ENCODE measurements at regions not wholly inside any gene's neighbourhood (a gene's known extent, or its start where the extent isn't known, plus 50 kb on each side); places are given as distances from the start of the nearest gene placed in this dataset.

DNA sequence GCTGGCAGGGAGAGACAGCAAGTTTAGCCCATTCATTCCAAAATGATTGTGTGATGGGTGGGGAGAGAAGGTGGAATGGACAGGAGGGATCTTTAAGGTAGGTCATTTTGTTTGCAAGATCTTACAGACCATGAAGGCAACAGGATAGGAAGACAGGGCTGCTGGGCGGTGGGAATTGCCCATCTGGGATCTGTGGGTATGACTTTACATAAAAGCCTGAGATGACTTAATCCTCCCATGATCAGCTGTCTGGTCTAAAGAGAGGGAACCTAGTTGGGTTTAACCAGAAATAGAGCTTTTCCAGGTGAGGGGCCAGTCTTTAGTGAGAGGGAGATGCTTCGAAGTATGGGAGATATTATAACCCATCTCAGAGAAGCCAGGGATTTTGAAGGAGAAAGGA, 153.7 kb downstream of the KLF6 start:
- DNase-seq (ENCODE audit: low read depth in 2 of 2): no peak

DNA sequence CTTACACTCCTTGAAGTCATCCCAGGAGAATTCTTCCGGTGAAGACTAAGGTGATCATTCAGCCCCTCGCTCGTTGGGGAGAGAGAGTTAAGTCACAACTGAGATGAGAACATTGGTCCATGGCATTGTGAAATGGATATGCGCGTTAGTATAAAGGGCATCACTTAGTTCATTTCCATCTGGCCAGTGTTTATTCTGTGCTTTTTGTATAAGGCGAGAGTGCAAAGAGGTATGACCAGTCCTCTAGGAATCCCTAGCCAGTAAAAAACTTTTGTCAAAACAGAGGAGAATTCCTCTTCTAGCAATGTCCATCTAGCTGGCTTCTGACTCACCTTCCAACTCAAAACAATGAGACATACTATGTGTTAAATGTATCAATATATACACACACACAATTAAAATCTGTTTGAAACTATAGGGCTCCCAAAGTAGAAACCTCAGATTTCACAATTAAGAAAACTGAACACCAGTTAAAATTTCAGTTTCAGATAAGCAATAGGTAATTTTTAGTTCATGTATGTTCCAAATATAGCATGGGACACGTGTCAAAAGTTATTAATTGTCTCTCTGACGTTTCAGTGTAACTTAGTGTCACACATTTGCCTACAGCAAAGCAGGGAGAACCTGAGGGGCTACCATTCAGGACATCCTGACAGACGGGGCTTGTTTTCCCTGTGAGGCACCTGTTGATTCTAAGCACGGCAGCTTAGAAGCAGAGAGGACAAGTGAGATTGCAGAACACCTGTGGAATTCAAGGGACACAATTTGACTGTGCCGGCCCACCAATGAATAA, 158.9 kb downstream of the KLF6 start:
- DNase-seq (ENCODE audit: low read depth in 2 of 2): no peak

DNA sequence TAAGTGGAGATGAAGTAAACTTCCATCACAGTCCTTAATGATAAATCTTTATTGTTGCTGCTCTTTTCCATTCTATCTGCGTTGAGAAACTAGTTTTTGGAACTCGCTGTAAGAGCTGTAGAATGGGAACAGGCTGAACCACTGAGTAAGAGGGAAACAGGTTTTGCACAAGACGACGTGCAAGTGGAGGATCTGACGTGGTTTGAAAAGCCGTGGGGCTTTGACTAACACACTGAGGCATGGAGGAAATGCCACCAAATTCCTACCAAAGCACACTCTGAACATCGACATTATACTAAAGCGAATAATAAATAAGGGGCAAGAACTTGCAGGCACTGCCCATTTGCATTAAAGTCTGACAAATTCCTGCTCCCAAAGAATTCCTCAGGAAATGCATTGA, 160.6 kb downstream of the KLF6 start:
- no peak for DNase-seq (ENCODE audit: low read depth in 2 of 2)

DNA sequence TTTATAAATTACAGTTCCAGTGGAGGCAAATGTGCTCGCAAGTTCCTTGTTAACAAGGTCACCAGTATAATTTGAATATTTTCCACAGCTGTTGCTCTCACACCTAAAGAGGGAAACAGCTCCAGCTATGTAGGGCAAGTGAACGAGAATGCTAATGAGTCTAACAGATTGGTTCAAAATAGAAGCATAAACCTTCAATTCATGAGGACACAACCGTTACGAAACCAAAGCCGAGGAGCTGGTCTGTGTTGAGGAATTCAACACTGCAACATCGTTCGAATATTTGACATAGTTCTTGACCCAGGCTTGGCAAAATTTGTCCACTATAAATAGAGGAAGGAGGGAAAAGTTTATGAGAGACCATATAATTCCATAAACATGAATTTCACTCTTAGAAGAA, 161.3 kb downstream of the KLF6 start:
- DNase-seq (ENCODE audit: low read depth in 2 of 2): no peak

DNA sequence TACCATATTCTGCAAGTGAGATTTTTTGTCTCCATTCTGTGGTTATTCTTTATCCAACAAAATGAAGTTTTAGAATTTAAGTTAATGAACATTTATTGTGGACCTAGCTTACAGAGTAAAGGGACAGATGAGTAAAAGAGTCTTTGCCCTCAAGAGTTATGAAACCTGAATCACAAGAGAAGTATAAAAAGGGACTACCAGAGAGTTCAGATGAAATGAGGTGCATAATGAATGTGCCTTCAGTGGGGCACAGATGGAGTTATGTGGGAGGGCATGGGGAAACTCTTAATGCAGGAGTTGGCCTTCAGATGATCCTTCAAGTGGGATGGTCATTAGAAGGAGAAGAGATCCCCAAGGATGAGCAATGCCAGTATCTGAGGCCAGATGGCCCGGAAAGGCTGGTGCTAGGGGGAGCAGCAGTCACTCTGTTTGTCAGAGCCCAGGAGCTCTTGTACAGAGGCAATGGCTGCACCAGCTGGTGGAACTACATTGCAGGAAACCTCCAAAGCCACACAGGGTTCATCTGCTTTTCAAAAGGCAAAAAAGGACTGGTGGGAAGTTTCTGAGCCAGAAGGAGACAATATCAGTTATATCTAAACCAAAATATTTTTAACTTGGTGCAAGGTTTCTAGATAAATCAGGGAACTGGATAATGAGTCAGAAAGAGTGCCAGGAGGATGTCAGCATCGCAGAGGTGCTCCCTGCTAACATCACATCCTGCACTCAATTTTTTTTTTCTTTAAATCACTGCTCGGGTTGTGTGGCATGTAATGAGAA, 162.0 kb downstream of the KLF6 start:
- DNase-seq (ENCODE audit: low read depth in 2 of 2): peak; percentile 26 to 27

- no peak for DNase-seq (ENCODE audit: low read depth in 2 of 2)
Observed at GRCh38 chr10:3622427-3622826, 162.6 kb downstream of the KLF6 start.

GRCh38 chr10:3620818-3621217, 164.2 kb downstream of the KLF6 start:
- no peak for DNase-seq (ENCODE audit: low read depth in 2 of 2)

DNA sequence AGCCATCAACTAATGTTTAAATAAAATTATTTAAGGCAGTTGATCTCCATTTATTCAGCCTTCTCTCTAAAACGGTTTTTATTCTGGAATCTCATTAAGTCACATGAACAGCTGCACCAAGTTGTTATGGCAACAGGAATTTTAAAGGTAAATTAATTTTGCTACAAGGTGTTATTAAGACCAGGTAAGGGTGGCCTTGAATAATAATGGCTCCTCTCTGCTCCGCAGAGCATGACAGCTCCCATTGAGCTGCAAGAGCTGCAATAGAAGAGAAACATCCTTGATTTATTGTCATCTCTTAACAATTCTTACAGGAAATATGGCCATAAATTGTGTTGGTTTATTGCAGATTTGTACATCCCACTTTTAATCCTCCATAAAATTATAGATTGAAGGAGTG, 165.8 kb downstream of the KLF6 start:
- DNase-seq (ENCODE audit: low read depth in 2 of 2): no peak

GRCh38 chr10:3616880-3617279, 168.1 kb downstream of the KLF6 start:
- DNase-seq (ENCODE audit: low read depth in 2 of 2): no peak

- DNase-seq (ENCODE audit: low read depth in 2 of 2): no peak
Observed at GRCh38 chr10:3613318-3613717, 171.7 kb downstream of the KLF6 start.

DNA sequence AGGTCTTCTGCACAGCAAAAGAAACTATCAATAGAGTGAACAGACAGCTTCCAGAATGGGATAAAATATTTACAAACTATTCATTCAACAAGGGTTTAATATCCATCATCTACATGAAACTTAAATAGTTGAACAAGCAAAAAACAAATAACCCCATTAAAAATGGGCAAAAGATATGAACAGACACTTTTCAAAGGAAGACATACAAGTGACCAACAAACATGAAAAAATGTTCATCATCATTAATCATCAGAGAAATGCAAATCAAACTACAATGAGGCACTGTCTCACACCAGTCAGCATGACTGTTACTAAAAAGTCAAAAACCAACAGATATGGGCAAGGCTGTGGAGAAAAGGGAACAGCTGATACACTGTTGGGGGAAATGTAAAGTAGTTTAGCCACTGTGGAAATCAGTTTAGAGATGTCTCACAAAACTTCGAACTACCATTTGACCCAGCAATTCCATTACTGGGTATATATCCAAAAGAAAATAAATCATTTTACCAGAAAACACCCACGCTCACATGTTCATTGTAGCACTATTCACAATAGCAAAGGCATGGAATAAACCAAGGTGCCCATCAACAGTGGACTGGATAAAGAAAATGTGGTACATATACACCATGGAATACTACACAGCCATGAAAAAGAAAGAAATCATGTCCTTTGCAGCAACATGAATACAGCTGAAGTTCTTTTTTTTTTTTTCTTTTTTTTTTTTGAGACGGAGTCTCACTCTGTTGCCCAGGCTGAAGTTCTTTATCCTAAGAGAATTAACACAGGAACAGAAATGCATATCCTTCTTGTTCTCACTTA, 172.6 kb downstream of the KLF6 start:
- no peak for DNase-seq (ENCODE audit: low read depth in 2 of 2)

DNA sequence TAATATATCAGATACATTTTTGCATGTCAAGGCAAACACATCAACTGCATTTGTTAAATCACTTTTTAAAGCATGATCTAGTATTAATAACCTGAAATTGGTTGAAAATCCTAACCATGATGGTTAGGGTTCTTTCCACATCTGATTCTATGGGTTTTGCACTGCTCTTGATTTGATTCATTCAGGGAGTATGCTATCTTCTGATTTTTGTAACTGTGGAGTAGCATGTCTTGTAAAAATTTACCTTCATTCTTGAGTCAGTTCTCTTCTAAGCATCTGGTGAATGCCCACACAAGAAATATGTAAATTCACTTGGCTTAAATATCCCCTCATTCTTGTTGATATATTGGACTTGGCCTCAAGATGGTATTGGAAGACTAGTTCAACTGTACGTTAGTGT, 178.7 kb downstream of the KLF6 start:
- no peak for DNase-seq (ENCODE audit: low read depth in 2 of 2)

GRCh38 chr10:3605882-3606281, 179.1 kb downstream of the KLF6 start:
- no peak for DNase-seq (ENCODE audit: low read depth in 2 of 2)

DNA sequence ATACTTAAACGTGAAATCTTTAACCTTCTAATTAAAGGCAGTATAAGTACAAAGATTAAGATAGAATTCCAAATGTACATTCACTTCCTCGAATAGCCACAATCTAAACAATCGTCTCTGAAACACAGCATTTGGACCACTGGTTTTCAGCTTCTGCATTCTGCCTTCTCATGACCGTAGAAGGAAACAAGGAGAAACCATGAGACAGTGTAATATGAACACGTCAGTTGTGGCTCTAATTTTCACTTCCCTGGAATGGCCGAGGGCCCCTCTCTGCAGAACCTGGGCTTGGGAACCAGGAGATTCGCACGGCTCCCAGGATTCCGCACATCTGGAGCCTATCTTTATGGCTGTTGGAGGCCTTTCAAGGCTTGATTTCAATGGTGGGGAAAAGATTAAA, 189.3 kb downstream of the KLF6 start:
- no peak for DNase-seq (ENCODE audit: low read depth in 2 of 2)

GRCh38 chr10:3593611-3594010, 191.4 kb downstream of the KLF6 start:
- DNase-seq (ENCODE audit: low read depth in 2 of 2): no peak

DNA sequence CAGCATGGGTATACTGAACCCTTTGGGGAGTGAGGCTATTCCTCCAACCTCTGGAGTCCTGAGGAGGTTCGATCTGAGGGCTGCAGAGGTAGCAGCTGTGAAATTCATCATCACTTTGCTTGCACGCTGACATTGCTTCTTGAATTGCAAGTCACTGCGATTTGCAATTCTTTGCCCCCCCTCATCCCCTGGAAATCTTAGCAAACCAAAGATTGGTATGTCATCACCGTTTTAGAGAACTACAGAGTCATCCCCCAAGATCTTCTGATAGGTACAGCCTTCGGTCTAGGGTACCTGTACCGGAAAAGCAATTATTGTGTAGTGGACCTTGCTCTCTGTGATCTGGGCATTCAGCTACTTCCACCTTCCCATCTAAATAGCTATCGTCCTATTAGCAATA, 192.6 kb downstream of the KLF6 start:
- no peak for DNase-seq (ENCODE audit: low read depth in 2 of 2)

DNA sequence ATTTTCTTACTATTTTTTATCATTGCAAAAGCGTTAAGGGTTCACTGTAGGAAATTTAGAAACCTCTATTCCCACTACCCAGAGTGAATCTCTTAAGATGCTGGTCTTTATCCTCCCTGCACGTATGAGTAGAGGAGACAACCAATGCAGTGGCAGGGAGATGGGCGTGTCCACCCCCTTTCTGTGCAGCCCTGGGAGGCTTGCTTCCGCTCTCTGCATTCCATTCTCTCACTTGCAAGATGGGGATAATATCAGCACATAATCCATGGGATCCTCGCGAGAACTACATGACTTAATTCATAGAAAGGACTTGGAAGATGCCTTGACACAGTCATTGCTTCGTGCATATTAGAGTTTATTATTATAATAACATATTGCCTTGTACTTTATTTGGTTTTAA, 196.2 kb downstream of the KLF6 start:
- DNase-seq (ENCODE audit: low read depth in 2 of 2): no peak

DNA sequence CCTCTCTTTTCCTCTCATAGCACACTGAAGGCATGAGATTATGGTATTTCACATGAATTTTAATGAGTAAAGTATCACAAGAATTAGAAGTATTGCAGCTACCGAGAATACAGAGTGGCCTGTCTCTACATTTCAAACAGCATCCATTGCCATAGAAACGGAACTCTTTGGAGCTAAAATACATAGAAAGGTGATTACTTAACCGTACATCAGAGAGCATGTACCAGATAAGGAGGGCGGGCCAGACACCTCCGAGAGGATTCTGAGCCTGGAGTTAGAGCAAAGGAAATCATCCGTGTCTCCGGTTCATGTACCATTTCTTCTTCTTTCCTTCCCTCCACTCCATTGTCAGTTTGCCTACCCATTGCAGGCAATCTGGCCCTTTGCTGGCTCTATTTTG, 196.7 kb downstream of the KLF6 start:
- DNase-seq (ENCODE audit: low read depth in 2 of 2): no peak

- no peak for DNase-seq (ENCODE audit: low read depth in 2 of 2)
Observed at GRCh38 chr10:3584926-3585784, 199.9 kb downstream of the KLF6 start.

DNA sequence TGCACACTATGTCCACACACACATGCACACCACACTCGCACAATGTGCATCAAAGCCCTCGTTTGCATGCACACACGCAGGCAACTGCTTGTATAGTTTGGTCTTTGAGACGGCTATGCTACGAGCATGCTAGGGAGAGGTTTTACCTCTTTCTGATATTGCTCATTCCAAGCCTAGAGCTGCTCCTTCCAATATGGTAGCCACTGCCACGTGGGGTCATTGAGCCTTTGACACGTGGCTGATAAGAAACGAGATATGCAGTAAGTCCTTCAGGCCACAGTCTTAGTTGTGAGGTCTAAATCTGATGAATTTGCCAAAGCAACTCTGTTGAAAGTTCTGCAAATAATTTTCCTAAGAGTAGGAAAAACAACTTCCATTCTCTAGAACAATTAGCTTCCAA, 204.4 kb downstream of the KLF6 start:
- no peak for DNase-seq (ENCODE audit: low read depth in 2 of 2)

DNA sequence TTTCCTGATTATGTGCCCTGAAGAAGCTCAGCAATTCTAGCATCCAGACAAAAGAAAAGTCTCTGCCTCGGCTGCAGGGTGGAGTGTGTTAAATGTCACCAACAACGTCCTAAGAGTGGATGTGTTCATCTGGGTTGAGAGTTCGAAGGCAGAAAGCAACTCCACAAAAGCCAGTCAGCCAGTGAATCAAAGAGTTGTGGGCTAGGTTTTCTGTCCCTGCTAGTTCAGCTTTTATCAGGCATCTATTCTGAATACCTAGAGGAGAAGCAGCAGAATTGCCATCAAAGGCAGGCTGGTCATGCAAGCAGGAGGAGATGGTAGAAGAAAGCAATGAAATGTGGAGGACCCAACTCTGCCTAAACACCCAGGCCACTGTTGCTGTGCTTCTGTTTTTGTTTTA, 205.2 kb downstream of the KLF6 start:
- DNase-seq (ENCODE audit: low read depth in 2 of 2): no peak

GRCh38 chr10:3578682-3579081, 206.3 kb downstream of the KLF6 start:
- DNase-seq (ENCODE audit: low read depth in 2 of 2): no peak

Data from stimulated activated CD4-positive, alpha-beta T cell treated with anti-CD3 and anti-CD28 coated beads, Interleukin-4, amount 100 ng/mL, for 48 hours (primary cell).